ENCODE measurements at regions not wholly inside any gene's neighbourhood (a gene's known extent, or its start where the extent isn't known, plus 50 kb on each side); places are given as distances from the start of the nearest gene placed in this dataset.
"Not testable (repeated sequence)": the region's sequence is repeated elsewhere in the genome, so short reads cannot be mapped to it uniquely, and the experiment has no call there.

DNA sequence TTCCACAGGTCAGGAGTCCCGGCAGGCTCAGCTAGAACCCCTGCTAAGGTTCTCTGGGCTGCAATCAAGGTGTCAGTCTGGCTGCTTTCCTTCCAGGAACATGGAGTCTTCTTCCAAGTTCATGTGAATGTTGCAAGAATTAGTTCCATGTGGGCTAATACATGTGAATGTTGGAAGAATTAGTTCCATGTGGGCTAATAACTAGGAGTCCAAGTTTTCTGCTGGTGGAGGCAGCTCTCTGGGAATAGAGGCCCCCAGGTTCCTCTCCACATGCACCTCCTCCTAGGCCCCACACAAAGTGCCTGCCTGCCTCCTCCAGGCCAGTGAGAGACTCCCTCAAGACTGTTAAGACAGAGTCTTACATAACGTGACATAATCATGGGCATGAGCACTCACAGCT is 140.8 kb upstream of the SLC35G4 start:
- in situ Hi-C loops (cut with HindIII; ENCODE audit: low sequenced_read_pairs), result no loop called here

DNA sequence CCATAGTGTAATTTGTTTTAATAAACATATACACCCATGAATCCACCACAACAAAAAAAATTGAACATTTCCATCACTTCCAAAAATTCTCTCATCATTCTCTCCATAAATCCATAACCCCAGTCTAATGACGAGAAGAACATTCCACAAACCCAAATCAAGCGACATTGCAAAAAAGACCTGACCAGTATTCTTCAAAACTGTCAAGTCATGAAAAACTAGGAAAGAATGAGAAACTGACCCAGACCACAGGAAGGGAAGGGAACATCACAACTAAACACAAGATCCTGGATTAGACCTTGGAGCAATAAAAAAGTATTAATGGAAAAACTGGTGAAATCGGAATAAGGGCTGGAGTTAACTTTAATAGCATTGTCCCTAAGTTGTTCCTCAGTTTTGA is 141.3 kb upstream of the SLC35G4 start:
- in situ Hi-C loops (cut with HindIII; ENCODE audit: low sequenced_read_pairs), result no loop called here

DNA sequence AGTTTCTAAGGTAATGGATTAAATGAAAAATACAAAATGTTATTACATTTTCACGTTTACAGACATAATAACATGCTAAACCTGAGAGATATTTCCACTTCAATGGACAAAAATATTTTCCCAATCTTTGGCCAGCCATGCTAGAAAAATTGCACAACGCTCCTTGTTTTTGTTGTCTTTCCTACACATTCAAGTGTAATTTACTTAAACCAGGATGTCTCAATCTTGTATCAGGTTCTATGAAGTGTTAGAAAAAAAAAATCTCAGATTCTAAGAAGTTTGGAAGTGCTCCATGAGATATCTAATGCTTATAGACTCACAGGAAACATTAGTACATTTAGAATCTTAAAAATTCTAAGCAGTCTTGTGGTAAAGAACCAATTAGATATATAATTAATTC is 141.8 kb upstream of the SLC35G4 start:
- in situ Hi-C loops (cut with HindIII; ENCODE audit: low sequenced_read_pairs), result no loop called here

DNA sequence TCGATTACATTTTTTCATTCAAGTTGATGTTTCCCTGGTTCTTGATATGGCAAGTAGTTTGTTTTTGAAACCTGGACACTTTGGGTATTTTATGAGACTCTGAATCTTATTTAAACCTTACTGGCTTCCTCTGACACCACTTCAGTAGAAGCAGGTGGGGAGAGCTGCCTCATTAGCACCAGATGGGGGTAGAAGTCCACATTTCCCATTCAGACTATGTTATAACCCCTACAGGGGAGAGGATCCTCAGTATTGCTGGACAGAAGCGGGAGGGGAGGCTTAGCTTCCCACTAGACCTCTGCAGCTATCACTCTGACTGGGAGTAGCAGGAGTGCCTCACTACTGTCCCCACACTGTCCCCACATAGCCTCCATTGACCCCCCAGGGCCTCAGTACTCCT is 145.3 kb upstream of the SLC35G4 start:
- in situ Hi-C loops (cut with HindIII; ENCODE audit: low sequenced_read_pairs), result no loop called here

DNA sequence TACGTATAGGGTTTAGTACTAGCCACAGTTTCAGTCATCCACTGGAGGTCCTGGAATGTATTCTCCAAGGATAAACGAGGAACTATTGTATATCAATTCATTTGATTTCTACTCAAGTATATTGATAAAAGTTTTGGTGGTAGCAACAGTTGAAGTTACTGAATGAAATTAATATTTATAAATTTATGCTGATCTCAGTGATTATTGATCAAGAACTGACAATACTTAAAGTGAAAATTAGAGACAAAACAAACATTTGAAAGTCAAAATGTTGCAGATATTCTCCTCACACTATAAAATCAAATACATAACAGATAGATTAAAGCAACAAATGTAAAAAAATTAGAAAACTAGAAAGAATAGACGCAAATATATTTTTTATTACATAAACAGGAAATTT is 150.9 kb upstream of the SLC35G4 start:
- in situ Hi-C loops (cut with HindIII; ENCODE audit: low sequenced_read_pairs), result no loop called here

DNA sequence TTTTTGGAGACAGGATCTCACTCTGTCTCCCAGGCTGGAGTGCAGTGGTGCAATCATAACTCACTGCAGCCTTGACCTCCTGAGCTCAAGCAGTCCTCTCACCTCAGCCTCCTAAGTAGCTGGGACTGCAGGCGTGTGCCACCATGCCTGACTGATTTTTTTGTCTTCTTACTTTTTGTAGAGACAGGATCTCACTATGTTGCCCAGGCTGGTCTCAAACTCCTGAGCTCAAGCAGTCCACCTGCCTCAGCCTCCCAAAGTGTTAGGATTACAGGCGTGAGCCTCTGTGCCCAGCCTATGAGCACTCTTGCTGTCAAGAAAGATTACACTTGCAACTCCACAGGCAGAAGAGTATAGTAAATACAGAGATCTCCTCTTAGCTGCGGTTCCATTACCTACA is 151.5 kb upstream of the SLC35G4 start:
- in situ Hi-C loops (cut with HindIII; ENCODE audit: low sequenced_read_pairs), result not testable (repeated sequence)

DNA sequence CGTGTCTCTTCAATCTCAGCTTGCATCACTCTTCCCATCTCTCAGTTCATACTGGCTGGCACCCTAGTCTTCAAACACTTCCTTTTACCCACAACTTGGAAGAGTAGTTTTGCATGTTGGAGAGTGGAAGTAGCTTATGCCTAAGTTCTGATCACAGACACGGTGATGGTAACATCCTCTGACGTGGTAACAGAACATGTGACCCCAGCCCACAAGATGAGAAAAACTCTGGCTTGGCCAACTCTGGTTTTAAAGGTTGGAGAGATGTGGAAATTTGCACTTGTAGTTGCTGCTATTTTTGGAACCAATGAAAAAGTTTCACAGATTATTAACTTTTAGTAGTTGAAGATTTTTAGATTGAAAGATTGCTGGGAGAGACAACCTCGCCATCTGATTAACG is 155.4 kb upstream of the SLC35G4 start:
- in situ Hi-C loops (cut with HindIII; ENCODE audit: low sequenced_read_pairs), result no loop called here

DNA sequence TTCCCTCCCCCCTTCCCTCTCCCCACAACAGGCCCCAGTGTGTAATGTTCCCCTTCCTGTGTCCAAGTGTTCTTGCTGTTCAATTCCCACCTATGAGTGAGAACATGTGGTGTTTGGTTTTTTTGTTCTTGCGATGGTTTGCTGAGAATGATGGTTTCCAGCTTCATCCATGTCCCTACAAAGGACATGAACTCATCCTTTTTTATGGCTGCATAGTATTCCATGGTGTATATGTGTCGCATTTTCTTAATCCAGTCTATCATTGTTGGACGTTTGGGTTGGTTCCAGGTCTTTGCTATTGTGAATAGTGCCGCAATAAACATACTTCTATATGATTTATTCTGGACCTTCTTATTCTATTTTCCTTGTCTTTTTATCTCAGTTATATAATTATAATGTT is 165.2 kb upstream of the SLC35G4 start:
- in situ Hi-C loops (cut with HindIII; ENCODE audit: low sequenced_read_pairs), result not testable (repeated sequence)

DNA sequence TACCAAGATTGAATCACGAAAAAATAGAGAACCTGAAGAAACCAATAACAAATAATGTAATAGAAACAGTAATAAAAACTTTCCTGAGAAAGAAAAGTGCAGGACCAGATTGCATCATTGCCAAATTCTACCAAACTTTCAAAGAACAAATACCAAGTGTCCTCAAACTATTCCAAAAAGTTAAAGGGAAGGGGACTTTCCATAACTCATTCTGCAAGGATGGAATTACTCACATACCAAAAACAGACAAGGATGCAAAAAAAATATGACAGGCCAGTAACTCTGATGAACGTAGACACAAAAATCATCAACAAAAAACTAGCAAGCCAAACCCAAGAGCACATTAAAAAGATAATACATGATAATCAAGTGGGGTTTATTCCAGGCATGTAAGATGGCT is 172.3 kb upstream of the SLC35G4 start:
- in situ Hi-C loops (cut with HindIII; ENCODE audit: low sequenced_read_pairs), result no loop called here

DNA sequence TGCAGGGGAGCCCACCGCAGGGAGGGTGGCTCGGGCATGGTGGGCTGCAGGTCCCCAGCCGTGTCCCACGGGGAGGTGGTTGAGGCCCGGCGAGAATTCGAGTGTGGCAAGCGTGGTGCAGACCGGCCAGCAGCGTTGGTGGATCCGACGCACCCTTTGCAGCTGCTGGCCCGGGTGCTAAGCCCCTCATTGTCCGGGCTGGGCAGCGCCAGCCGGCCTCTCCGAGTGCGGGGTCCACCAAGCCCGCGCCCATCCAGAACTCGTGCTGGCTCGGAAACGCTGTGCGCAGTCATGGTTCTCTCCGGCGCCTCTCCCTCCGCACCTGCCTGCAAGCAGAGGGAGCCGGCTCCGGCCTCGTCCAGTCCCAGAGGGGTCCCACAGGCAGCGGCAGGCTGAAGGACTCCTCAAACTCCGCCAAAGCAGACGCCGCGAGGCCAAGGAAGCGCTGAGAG is 177.0 kb upstream of the SLC35G4 start:
- in situ Hi-C loops (cut with HindIII; ENCODE audit: low sequenced_read_pairs), result no loop called here

DNA sequence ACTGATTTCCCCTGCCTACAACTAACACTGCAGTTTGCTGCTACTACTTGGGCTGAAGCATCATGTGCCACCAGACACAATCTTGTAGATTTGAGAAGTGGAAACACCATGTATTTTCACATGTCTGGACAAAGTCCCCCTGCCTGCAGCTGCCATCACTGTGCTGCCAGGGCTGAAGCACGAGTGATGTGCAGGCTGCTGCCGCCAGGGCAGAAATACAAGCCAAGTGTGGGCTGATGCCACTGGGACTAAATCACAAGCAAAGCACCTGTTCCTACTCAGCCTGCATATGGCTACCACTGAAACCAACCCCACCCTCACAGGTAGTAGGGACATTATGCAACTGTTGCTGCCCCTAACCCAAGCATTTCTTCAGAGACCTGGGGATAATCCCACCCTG is 179.5 kb upstream of the SLC35G4 start:
- in situ Hi-C loops (cut with HindIII; ENCODE audit: low sequenced_read_pairs), result no loop called here

DNA sequence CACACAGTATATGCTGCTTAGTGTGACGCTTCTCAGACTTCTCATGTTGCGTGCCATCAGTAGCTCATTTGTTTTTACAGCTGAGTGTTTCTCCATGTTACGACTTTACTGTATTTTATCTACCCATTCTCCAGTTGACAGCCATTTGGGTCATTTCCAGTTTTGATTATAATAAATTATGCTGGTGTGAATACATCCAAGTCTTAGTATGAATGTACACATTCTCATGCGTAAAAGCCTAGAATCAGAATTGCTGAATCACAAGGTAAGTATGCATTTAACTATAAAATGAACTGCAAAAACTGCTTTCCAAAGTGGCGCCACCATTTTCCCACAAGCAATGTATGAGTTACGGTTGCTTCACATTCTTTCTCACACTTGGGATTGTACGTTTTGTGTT is 184.2 kb upstream of the SLC35G4 start:
- in situ Hi-C loops (cut with HindIII; ENCODE audit: low sequenced_read_pairs), result no loop called here

DNA sequence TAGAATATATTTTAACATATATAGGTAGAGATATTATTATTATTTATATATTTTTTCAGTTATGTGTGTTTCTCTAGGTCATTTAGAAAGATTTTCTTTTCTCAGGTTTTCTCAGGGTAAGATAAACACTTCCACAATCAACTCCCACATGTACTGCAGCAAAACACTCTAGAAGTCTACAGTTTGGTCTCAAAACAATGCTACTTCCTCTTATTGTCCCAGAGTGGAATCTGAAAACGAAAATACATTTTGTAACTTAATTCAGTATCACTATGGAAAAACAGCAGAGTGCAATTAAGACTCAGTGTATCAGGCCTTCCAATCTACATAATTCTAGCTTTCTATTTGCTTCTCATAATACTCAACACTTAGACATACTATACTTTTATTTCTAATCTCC is 190.1 kb upstream of the SLC35G4 start:
- in situ Hi-C loops (cut with HindIII; ENCODE audit: low sequenced_read_pairs), result no loop called here

DNA sequence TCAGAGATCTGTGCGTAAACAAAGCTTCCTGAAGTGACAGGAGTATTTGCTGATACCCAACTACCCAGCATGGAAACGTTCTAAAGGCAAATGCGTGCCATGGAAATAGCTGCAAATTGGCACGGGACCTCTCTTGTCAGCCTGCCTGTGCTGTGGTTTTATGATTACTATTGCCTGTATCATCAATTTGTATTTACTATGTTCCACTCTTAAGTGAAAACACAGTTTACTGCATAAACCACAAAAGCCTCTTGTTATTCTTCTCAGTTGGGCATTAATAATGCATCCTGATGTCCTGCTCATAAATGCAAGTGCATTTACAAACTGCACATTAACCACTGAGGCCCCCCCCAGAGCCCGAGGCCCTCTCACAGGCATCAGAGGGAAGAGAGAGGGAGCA is 196.6 kb upstream of the SLC35G4 start:
- in situ Hi-C loops (cut with HindIII; ENCODE audit: low sequenced_read_pairs), result no loop called here

DNA sequence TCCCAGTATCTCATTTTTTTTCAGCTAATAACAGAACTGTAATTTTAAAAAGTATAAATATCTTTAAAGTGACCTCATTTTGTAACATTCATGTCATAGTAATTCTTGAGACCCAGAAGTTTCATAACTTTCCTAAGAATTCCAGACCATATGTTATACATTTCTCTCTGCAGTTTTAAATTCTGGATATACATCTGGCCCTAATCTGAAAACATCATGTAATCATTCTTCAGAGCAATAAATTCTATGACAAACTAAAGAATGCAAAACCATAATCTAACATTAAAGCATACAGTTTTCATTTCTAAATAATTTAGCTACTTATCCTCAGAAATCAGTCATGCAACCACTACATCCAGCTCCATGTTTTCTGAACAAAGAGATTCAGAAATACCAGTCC is 198.3 kb upstream of the SLC35G4 start:
- in situ Hi-C loops (cut with HindIII; ENCODE audit: low sequenced_read_pairs), result no loop called here

DNA sequence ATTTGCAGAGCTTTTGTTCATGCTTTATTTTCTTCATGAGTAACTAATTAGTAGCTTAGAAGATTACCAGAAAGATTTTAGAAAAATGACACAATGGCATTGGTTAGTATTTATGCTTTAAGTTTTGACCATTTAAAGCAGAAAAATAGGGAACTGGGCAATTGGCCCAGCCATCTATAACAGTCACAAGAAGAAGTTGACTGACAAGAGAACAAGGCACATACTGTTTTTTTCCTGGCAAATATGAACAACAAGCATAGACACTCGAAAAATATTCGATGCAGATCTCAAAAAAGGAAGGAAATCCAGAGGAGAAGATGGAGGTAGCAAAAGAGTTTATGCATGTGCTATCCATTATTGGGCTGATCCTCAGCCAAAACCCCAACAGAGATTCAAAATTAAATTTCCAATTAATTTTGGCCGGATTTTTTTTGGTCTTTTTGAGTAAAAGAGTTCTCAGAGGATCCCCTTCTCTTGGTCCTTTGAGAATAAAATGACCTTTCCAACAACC is 200.8 kb upstream of the SLC35G4 start:
- in situ Hi-C loops (cut with HindIII; ENCODE audit: low sequenced_read_pairs), result no loop called here

DNA sequence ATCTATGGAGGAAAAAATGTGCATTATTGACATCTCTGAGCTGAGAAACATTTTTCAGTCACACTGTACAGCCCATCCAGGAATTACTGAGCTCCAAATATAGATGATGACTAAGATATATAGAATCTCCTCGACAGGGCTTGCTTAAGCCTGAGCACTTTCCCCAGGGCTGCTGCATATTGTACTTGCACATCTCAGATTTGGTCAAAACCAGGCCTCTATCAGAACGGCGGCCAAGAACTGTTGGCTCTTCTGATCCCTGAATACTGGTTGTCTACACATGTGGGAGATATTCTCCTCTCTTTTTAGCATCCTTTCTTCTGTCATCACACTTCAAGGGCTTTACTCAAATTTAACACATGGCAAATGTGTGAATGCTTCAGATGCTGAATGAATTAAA is 201.5 kb upstream of the SLC35G4 start:
- in situ Hi-C loops (cut with HindIII; ENCODE audit: low sequenced_read_pairs), result no loop called here

DNA sequence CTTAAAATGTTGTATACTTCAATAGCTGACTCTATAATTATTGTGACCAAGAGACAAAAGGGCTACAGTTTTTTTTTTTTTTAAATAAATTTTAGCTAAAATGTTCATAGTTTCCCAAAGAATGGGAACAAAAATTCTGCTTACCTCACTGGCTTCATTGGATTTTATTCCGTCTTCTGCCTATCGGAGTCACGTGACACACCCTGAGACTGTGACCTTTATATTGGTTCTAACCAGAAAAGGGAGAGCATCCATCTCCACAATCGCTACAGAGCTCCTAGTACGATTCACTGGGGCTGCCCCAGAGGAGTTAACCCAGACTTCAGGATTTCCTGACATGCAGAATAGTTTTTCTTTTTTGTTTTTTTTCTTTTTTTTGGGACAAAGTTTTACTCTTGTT is 203.6 kb upstream of the SLC35G4 start:
- in situ Hi-C loops (cut with HindIII; ENCODE audit: low sequenced_read_pairs), result no loop called here

DNA sequence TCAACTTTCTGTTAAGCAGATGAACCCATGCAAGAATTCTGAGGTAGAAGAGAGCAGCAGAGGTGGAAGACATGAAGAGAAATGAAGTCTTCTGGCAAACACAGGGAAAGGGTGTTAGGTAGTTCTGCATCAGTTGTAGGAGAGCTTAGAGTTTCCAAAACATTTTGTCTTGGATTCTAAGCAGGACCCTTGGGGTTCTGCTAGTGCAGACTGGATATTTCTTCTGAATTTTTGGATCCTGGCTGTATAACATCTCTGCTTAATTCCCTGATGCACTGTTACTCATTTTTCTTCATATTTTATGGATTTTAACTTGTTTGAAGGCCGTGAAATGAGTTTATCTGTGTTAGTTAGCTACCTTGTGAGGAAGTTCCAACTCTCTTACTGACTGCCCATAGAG is 208.7 kb upstream of the SLC35G4 start:
- in situ Hi-C loops (cut with HindIII; ENCODE audit: low sequenced_read_pairs), result no loop called here

DNA sequence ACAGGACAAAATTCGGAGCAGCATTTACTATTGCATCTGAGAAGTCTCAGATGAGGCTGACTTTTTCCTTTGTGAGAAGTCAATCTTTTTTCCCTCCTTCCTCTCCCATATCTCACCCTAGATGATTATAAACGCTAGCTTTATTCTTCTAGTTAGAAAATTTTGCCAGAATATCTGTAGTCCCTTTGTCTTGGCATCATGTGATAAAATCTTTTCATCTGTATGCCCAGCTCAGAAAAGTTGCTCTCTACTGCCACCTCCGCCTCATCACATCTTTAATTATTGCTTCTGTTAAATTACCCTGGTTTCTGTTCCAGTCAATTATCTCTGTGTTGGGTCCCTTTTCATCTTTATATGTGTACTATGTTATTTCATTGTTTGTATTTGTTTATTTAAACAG is 210.8 kb upstream of the SLC35G4 start:
- in situ Hi-C loops (cut with HindIII; ENCODE audit: low sequenced_read_pairs), result no loop called here

DNA sequence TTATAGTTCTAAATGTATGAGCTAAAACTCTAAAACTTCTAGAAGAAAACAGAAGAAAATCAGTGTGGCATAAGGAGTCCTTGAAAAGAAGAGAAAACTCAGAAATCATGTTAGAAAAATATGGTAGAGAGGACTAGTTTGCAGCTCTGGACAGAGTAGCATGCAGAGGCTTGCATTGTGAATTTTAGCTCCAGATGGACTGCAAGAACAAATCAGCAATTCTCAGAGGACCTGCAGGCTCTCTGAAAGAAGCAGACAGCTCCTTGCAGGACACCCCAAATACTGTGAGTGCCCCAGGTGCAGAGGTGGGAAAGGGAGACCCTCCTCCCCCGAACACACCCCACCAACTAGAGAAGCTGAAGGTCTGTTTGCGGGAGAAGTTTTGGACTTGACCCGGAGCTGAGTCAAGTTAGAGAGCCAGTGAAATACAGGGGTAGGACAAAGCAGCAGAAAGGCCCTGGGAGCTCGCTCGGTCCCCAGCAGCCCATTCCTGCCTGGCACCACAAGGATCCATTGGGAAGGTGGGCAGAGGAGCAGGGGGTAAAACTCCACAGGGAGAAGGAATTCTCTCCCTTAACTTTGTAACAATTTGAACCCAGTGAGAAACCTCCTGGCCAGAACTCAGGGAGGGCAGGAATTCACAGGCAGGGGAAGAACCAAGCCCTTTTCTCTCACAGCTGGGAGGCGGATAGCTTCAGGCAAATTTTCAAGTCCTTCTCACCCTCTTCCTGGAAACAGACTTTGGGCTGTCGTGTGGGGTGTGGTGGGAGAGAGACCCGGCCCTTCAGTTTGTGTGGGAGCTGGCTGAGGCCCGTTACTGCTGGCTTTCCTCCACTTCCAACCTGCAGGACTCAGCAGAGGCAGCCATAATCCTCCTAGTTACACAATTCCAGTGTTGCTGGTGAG is 216.2 kb upstream of the SLC35G4 start:
- in situ Hi-C loops (cut with HindIII; ENCODE audit: low sequenced_read_pairs), result no loop called here

DNA sequence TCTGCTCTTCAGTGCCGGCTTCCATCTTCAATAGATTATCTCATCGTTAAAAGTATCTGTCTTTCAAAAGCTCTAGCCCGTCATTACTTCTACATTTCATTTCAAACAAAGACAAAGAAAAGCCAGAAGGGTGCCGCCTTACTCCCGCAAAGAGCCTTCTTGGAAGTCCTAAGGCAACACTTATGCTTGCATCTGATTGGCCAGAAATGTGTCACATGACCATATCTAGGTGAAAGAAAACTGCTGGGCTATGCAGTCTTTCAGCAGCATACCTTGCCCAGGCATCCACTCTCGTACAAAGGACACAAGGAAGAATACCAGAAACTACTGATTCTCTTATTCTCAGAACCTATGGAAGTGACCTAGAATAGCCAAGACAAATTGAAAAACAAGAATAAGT is 217.1 kb upstream of the SLC35G4 start:
- in situ Hi-C loops (cut with HindIII; ENCODE audit: low sequenced_read_pairs), result no loop called here

DNA sequence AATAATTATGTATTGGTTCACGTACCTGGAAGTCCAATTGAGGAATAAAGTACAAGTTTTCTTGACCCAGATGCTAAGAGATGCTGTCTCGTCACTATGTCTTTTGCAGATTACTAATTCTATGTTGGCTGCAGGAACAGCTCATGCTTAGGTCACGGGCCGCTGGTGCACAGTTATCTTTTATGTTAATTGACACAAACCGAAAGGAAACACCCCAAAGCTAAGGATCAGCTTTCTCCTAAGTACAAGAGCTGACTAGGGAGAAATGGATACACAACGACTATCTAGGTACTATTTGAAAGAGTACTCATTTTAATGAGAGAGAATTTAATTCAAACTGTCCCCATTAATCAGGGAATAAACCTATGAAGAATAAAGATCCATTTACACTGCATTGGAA is 217.7 kb upstream of the SLC35G4 start:
- in situ Hi-C loops (cut with HindIII; ENCODE audit: low sequenced_read_pairs), result no loop called here

Measured in DLD1 (cell line).